Natural killer cell (primary cell): ENCODE measurements at regions not wholly inside any gene's neighbourhood (a gene's known extent, or its start where the extent isn't known, plus 50 kb on each side); places are given as distances from the start of the nearest gene placed in this dataset.

Source experiments
- ATAC-seq, 3 donors: fragments of 150-1000 bp in 2 of 3; fragments of 200-7000 bp in 1 of 3; cut with Tn5 transposase; 1 replicate in 1 of 3; 2 replicates in 2 of 3; pipeline ENCODE4 v1.10.0; 2021; ENCODE audit warnings: mild to moderate bottlenecking in 2 of 3, moderate library complexity in 2 of 3
- DNase-seq, 2 donors: peaks; one replicate each; pipeline versions ENCODE4 v3.0.0 to v3.0.0-alpha.2; 2013 to 2021; ENCODE audit warnings: mixed read lengths in 1 of 2
- H3K27ac ChIP-seq: one replicate; pipeline ENCODE4 v1.5.1; 2013; ENCODE audit warnings: mild to moderate bottlenecking, low read length
- H3K27me3 ChIP-seq: one replicate; pipeline ENCODE4 v1.6.1; 2013; ENCODE audit warnings: low read length; ENCODE audit not compliant: control insufficient read depth, insufficient read depth
- H3K36me3 ChIP-seq: one replicate; pipeline ENCODE4 v1.6.1; 2013; ENCODE audit warnings: low read length; ENCODE audit not compliant: control insufficient read depth, insufficient read depth
- H3K4me1 ChIP-seq: one replicate; pipeline ENCODE4 v1.6.1; 2013; ENCODE audit warnings: low read length; ENCODE audit not compliant: control insufficient read depth, insufficient read depth
- H3K4me3 ChIP-seq: one replicate; pipeline ENCODE4 v1.5.1; 2013; ENCODE audit warnings: low read length
- H3K9me3 ChIP-seq: one replicate; pipeline ENCODE4 v1.6.1; 2013; ENCODE audit warnings: low read length; ENCODE audit not compliant: control insufficient read depth, insufficient read depth
- H3K27ac Mint-ChIP-seq, 2 donors: one replicate each; pipeline ENCODE4 v1.8.0; 2022; ENCODE audit warnings: mild to moderate bottlenecking in 2 of 2, mixed read lengths in 2 of 2, moderate library complexity in 1 of 2
- H3K27me3 Mint-ChIP-seq, 2 donors: one replicate each; pipeline ENCODE4 v1.8.0; 2022; ENCODE audit warnings: low read depth in 2 of 2, mixed read lengths in 2 of 2
- H3K36me3 Mint-ChIP-seq: one replicate; pipeline ENCODE4 v1.8.0; 2022; ENCODE audit warnings: mixed read lengths
- H3K4me1 Mint-ChIP-seq, 2 donors: one replicate each; pipeline ENCODE4 v1.8.0; 2022; ENCODE audit warnings: mixed read lengths in 2 of 2
- H3K4me3 Mint-ChIP-seq: one replicate; pipeline ENCODE4 v1.8.0; 2022; ENCODE audit warnings: mild to moderate bottlenecking, moderate library complexity, mixed read lengths
- H3K9me3 Mint-ChIP-seq, 2 donors: one replicate each; pipeline ENCODE4 v1.8.0; 2022; ENCODE audit warnings: mixed read lengths in 2 of 2
- CTCF ChIP-seq: fragments of 200-600 bp; IDR thresholded peaks from one replicate; pipeline ENCODE4 v1.8.0; 2022; ENCODE audit warnings: antibody characterized with exemption
- WGBS: methylation state at CpG from one replicate; pipeline ENCODE4 v1.1.7; 2013; ENCODE audit warnings: missing lambda C conversion rate; ENCODE audit not compliant: insufficient coverage; 5-methylcytosine and 5-hydroxymethylcytosine counted together
- intact Hi-C: fragments of 100-400 bp; cut with micrococcal nuclease; formaldehyde crosslinking; loops from one replicate; pipeline ENCODE4 v1.14.2; 2022

DNA sequence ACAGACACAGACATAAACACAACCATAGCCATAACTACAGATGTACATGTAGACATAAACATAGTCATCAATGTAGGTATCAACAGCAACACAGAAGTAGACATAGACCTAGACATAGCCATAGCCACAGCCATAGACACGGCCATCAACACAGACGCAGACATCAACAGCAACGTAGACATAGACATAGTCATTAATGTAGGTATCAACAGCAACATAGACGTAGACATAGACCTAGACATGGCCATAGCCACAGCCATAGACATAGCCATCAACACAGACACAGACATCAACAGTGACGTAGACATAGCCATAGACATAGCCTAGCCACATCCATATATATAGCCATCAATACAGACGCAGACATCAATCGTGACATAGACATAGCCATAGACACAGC, 258.3 kb upstream of the FOXQ1 start:
- peaks cover 5 to 9% of the 10 kb centered on the region in 2 donors for H3K27me3 Mint-ChIP-seq
- H3K4me3 ChIP-seq: no peak overlapping the region
- ATAC-seq: peak in 1 of 3 donors; percentile 50
- H3K36me3 Mint-ChIP-seq: no peaks in the 10 kb centered on the region
- no peak for TF ChIP-seq CTCF
- intact Hi-C loops: no loop called here
- no peaks in the 10 kb centered on the region for H3K9me3 ChIP-seq
- no peaks in the 10 kb centered on the region for H3K9me3 Mint-ChIP-seq
- H3K4me3 Mint-ChIP-seq: no peak overlapping the region
- WGBS: 70% methylated on average over 7 of the region's 7 CpGs
- no peaks in the 10 kb centered on the region for H3K36me3 ChIP-seq
- H3K4me1 ChIP-seq: no peaks in the 10 kb centered on the region
- no peaks in the 10 kb centered on the region for H3K27me3 ChIP-seq
- no peak overlapping the region for H3K27ac Mint-ChIP-seq
- DNase-seq: peak in 1 of 2 donors; percentile 5
- no peak overlapping the region for H3K27ac ChIP-seq
- no peaks in the 10 kb centered on the region for H3K4me1 Mint-ChIP-seq

GRCh38 chr6:1052262-1052661, 259.6 kb upstream of the FOXQ1 start:
- Mint-ChIP-seq H3K27me3 (peaks cover 10 to 18% of the 10 kb centered on the region in 2 donors), H3K4me3 (no peak overlapping the region), H3K4me1 (no peaks in the 10 kb centered on the region), H3K36me3 (no peaks in the 10 kb centered on the region), H3K27ac (no peak overlapping the region), H3K9me3 (no peaks in the 10 kb centered on the region)
- no peaks in the 10 kb centered on the region for H3K4me1 ChIP-seq
- no peaks in the 10 kb centered on the region for H3K27me3 ChIP-seq
- whole genome bisulfite sequencing: 84% methylated on average over 3 of the region's 3 CpGs
- DNase-seq (no peak), ATAC-seq (no peak)
- no peak overlapping the region for H3K27ac ChIP-seq
- no peaks in the 10 kb centered on the region for H3K36me3 ChIP-seq
- intact Hi-C loops: no loop called here
- no peaks in the 10 kb centered on the region for H3K9me3 ChIP-seq
- TF ChIP-seq CTCF: no peak
- H3K4me3 ChIP-seq: no peak overlapping the region

GRCh38 chr6:1049900-1050299, 262.0 kb upstream of the FOXQ1 start:
- no peak overlapping the region for H3K27ac ChIP-seq
- no peaks in the 10 kb centered on the region for H3K36me3 ChIP-seq
- no peaks in the 10 kb centered on the region for H3K4me1 ChIP-seq
- intact Hi-C loops: no loop called here
- no peaks in the 10 kb centered on the region for H3K9me3 Mint-ChIP-seq
- H3K27me3 ChIP-seq: no peaks in the 10 kb centered on the region
- TF ChIP-seq CTCF: no peak
- no peak overlapping the region for H3K4me3 ChIP-seq
- DNase-seq (no peak), ATAC-seq (no peak)
- H3K4me3 Mint-ChIP-seq: no peak overlapping the region
- H3K36me3 Mint-ChIP-seq: no peaks in the 10 kb centered on the region
- peaks cover 13% of the 10 kb centered on the region in 2 donors for H3K27me3 Mint-ChIP-seq
- 89% methylated on average over 5 of the region's 5 CpGs for WGBS
- H3K27ac Mint-ChIP-seq: no peak overlapping the region
- H3K4me1 Mint-ChIP-seq: no peaks in the 10 kb centered on the region
- H3K9me3 ChIP-seq: no peaks in the 10 kb centered on the region

DNA sequence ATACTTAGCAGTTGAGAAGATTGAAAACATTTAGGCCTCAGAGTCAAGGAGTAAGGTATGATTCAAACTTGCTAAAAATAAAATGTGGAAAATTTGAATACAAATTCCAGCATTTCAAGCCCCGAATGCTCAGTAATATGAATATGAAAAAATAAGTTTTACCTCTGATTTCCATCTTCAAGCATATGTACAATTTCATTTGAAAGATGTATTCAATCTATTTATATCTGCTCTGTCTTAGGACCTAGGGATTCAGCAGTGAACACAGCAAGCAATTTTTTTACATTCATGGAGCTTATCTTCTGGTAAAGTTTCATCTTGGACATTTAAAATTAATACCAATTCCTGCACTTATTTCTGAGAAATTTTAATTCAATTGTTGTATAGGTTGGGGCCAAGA, 262.7 kb upstream of the FOXQ1 start:
- Histone ChIP-seq H3K36me3 (no peaks in the 10 kb centered on the region), H3K9me3 (no peaks in the 10 kb centered on the region), H3K4me3 (no peak overlapping the region), H3K27ac (no peak overlapping the region), H3K4me1 (no peaks in the 10 kb centered on the region), H3K27me3 (no peaks in the 10 kb centered on the region)
- WGBS: no CpG with 5 or more reads among the region's 1 CpG
- Mint-ChIP-seq H3K4me3 (no peak overlapping the region), H3K27ac (no peak overlapping the region), H3K27me3 (peaks cover 13 to 18% of the 10 kb centered on the region in 2 donors), H3K36me3 (no peaks in the 10 kb centered on the region), H3K4me1 (no peaks in the 10 kb centered on the region), H3K9me3 (no peaks in the 10 kb centered on the region)
- no peak for TF ChIP-seq CTCF
- ATAC-seq (no peak), DNase-seq (no peak)
- intact Hi-C loops: no loop called here
